Mucosa of descending colon (tissue), 3 donors: ENCODE measurements at regions not wholly inside any gene's neighbourhood (a gene's known extent, or its start where the extent isn't known, plus 50 kb on each side); places are given as distances from the start of the nearest gene placed in this dataset.

Source experiments
- ATAC-seq: fragments of 200-7000 bp; cut with Tn5 transposase; one replicate; pipeline ENCODE4 v1.9.1; 2020; ENCODE audit warnings: mild to moderate bottlenecking, moderate library complexity
- DNase-seq, 3 donors: peaks; one replicate each; pipeline ENCODE4 v3.0.0-alpha.2; 2020
- H3K36me3 ChIP-seq: fragments of 200-600 bp; one replicate; pipeline ENCODE4 v1.8.0; 2021; ENCODE audit warnings: low read depth, mild to moderate bottlenecking
- H3K4me1 ChIP-seq: fragments of 200-600 bp; one replicate; pipeline ENCODE4 v1.8.0; 2021; ENCODE audit warnings: low read depth, mild to moderate bottlenecking
- H3K4me3 ChIP-seq: fragments of 200-600 bp; one replicate; pipeline ENCODE4 v1.8.0; 2021; ENCODE audit warnings: mild to moderate bottlenecking
- H3K9me3 ChIP-seq: fragments of 200-600 bp; one replicate; pipeline ENCODE4 v1.8.0; 2021; ENCODE audit warnings: mild to moderate bottlenecking
- intact Hi-C, 2 donors: fragments of 100-400 bp; cut with DNase I in 1 of 2; cut with micrococcal nuclease in 1 of 2; formaldehyde crosslinking; loops; one replicate each; pipeline versions ENCODE4 v1.11.0 to v1.11.1; 2022; cut with DNase I, micrococcal nuclease
- TF ChIP-seq, protein P1 (sequence below): fragments of 200-600 bp; IDR thresholded peaks from one replicate; pipeline ENCODE4 v1.8.0; 2022; ENCODE audit warnings: antibody characterized with exemption, mild to moderate bottlenecking
- donor health status: DM: no; HTN: no; CAD: no; lungs with moderate emphysema.
- donor health status: DM: no; HTN: no; CAD: no.
- donor health status: DM: no; HTN: yes; CAD: no.

GRCh38 chr1:162964901-162965300 lies 103.9 kb upstream of the CCDC190 start:
- Histone ChIP-seq H3K4me1 (no peaks in the 10 kb centered on the region), H3K36me3 (no peaks in the 10 kb centered on the region), H3K9me3 (no peaks in the 10 kb centered on the region), H3K4me3 (no peak overlapping the region)
- intact Hi-C loops, result no loop called here
- TF ChIP-seq, protein P1, sequence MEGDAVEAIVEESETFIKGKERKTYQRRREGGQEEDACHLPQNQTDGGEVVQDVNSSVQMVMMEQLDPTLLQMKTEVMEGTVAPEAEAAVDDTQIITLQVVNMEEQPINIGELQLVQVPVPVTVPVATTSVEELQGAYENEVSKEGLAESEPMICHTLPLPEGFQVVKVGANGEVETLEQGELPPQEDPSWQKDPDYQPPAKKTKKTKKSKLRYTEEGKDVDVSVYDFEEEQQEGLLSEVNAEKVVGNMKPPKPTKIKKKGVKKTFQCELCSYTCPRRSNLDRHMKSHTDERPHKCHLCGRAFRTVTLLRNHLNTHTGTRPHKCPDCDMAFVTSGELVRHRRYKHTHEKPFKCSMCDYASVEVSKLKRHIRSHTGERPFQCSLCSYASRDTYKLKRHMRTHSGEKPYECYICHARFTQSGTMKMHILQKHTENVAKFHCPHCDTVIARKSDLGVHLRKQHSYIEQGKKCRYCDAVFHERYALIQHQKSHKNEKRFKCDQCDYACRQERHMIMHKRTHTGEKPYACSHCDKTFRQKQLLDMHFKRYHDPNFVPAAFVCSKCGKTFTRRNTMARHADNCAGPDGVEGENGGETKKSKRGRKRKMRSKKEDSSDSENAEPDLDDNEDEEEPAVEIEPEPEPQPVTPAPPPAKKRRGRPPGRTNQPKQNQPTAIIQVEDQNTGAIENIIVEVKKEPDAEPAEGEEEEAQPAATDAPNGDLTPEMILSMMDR, result no peak
- ATAC-seq (no peak), DNase-seq (no peak)

DNA sequence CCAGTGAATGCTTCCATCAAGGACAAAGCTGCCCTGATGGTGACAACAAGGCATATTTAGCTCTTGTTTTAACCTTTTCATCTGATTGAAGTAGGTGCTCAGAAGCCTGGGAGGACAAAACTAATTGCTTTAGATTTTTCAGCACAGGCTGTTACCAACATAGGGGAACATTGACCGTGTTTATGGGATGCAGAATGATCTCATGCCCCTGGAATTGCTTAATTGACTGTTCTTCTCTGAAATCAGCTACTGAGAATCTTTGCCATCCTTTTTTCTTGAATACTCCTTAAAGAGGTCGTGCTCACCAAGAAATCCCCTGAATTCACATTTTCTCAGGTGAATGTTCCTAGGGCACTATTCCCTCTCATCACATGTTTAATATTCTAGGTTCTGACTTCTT lies 95.9 kb upstream of the CCDC190 start:
- H3K9me3 ChIP-seq, result no peaks in the 10 kb centered on the region
- intact Hi-C loops, result no loop called here
- no peak for ATAC-seq
- TF ChIP-seq, protein P1, result no peak
- no peaks in the 10 kb centered on the region for H3K36me3 ChIP-seq
- H3K4me1 ChIP-seq, result no peaks in the 10 kb centered on the region
- H3K4me3 ChIP-seq, result no peak overlapping the region
- DNase-seq, result no peak

GRCh38 chr1:162954824-162955223 lies 93.8 kb upstream of the CCDC190 start:
- no peak overlapping the region for H3K4me3 ChIP-seq
- DNase-seq (no peak), ATAC-seq (no peak)
- intact Hi-C loops, result no loop called here
- TF ChIP-seq, protein P1, result no peak
- no peaks in the 10 kb centered on the region for H3K9me3 ChIP-seq
- H3K36me3 ChIP-seq, result no peaks in the 10 kb centered on the region
- H3K4me1 ChIP-seq, result no peaks in the 10 kb centered on the region

DNA sequence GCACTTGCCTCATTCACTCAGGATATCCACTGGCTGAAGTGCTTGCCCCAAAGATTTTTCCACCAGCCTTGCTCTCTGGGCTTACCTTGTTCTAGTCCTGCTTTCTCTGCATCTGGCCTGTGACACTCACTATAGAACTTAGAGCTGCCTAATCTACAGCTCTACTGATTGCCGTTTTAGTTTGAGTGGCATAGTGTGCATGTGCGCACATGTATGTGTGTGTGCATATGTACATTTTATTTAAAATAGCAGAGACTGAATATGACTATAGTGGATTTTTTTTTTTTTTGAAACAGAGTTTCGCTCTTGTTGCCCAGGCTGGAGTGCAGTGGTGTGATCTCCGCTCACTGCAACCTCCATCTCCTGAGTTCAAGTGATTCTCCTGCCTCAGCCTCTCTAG lies 92.0 kb upstream of the CCDC190 start:
- intact Hi-C loops, result no loop called here
- no peak for DNase-seq
- Histone ChIP-seq H3K4me1 (no peaks in the 10 kb centered on the region), H3K4me3 (no peak overlapping the region), H3K9me3 (no peaks in the 10 kb centered on the region), H3K36me3 (no peaks in the 10 kb centered on the region)
- TF ChIP-seq, protein P1, result no peak
- no peak for ATAC-seq

- Histone ChIP-seq H3K9me3 (no peaks in the 10 kb centered on the region), H3K36me3 (no peaks in the 10 kb centered on the region), H3K4me3 (no peak overlapping the region), H3K4me1 (no peaks in the 10 kb centered on the region)
- intact Hi-C loops, result no loop called here
- DNase-seq (no peak), ATAC-seq (no peak)
- TF ChIP-seq, protein P1, result no peak
Measured at GRCh38 chr1:162951553-162952315, 90.8 kb upstream of the CCDC190 start.
